ENCODE measurements at regions not wholly inside any gene's neighbourhood (a gene's known extent, or its start where the extent isn't known, plus 50 kb on each side); places are given as distances from the start of the nearest gene placed in this dataset.

- Histone ChIP-seq H3K27ac (no peak overlapping the region), H3K36me3 (no peaks in the 10 kb centered on the region), H3K9me3 (no peaks in the 10 kb centered on the region), H3K4me1 (ENCODE audit: control insufficient read depth in 1 of 2, insufficient read depth in 1 of 2, low read depth in 1 of 2, low read length in 1 of 2) (peaks cover 6 to 12% of the 10 kb centered on the region in 2 experiments), H3K4me3 (ENCODE audit: low read depth in 1 of 2, low read length in 1 of 2) (no peak overlapping the region), H3K27me3 (no peaks in the 10 kb centered on the region)
- no peak for TF ChIP-seq CTCF (IDR thresholded peaks at IDR 0.05)
These were observed 390.7 kb downstream of the INHBA start for GRCh38 chr7:41312235-41312634.

- no peaks in the 10 kb centered on the region for H3K36me3 ChIP-seq
- H3K27ac ChIP-seq = no peak overlapping the region
- TF ChIP-seq CTCF (IDR thresholded peaks at IDR 0.05) = no peak
- H3K4me1 ChIP-seq (ENCODE audit: control insufficient read depth in 1 of 2, insufficient read depth in 1 of 2, low read depth in 1 of 2, low read length in 1 of 2) = peaks cover 0 to 6% of the 10 kb centered on the region in 2 experiments
- no peaks in the 10 kb centered on the region for H3K27me3 ChIP-seq
- H3K9me3 ChIP-seq = no peaks in the 10 kb centered on the region
- H3K4me3 ChIP-seq (ENCODE audit: low read depth in 1 of 2, low read length in 1 of 2) = no peak overlapping the region
These were observed 391.6 kb downstream of the INHBA start for GRCh38 chr7:41311301-41311700.

- TF ChIP-seq CTCF (IDR thresholded peaks at IDR 0.05) = no peak
- no peaks in the 10 kb centered on the region for H3K36me3 ChIP-seq
- no peaks in the 10 kb centered on the region for H3K9me3 ChIP-seq
These were observed 396.4 kb downstream of the INHBA start for GRCh38 chr7:41306486-41306885.

GRCh38 chr7:41305001-41305400 is 397.9 kb downstream of the INHBA start:
- Histone ChIP-seq H3K4me3 (ENCODE audit: low read depth in 1 of 2, low read length in 1 of 2) (no peak overlapping the region), H3K36me3 (no peaks in the 10 kb centered on the region), H3K27me3 (no peaks in the 10 kb centered on the region), H3K4me1 (ENCODE audit: control insufficient read depth in 1 of 2, insufficient read depth in 1 of 2, low read depth in 1 of 2, low read length in 1 of 2) (no peaks in the 10 kb centered on the region), H3K27ac (no peak overlapping the region), H3K9me3 (no peaks in the 10 kb centered on the region)
- no peak for TF ChIP-seq CTCF (IDR thresholded peaks at IDR 0.05)

More at GRCh38 chr7:41306486-41306885, 396.4 kb downstream of the INHBA start:
- H3K4me3 ChIP-seq (ENCODE audit: low read depth in 1 of 2, low read length in 1 of 2) = no peak overlapping the region
- H3K4me1 ChIP-seq (ENCODE audit: control insufficient read depth in 1 of 2, insufficient read depth in 1 of 2, low read depth in 1 of 2, low read length in 1 of 2) = no peaks in the 10 kb centered on the region
- H3K27me3 ChIP-seq = no peaks in the 10 kb centered on the region
- H3K27ac ChIP-seq = no peak overlapping the region

- H3K9me3 ChIP-seq = no peaks in the 10 kb centered on the region
These were observed 399.2 kb downstream of the INHBA start for GRCh38 chr7:41303709-41304108.

More at GRCh38 chr7:41303709-41304108, 399.2 kb downstream of the INHBA start:
- Histone ChIP-seq H3K4me3 (ENCODE audit: low read depth in 1 of 2, low read length in 1 of 2) (no peak overlapping the region), H3K27ac (no peak overlapping the region), H3K27me3 (no peaks in the 10 kb centered on the region), H3K4me1 (ENCODE audit: control insufficient read depth in 1 of 2, insufficient read depth in 1 of 2, low read depth in 1 of 2, low read length in 1 of 2) (no peaks in the 10 kb centered on the region), H3K36me3 (no peaks in the 10 kb centered on the region)
- TF ChIP-seq CTCF (IDR thresholded peaks at IDR 0.05) = no peak
